GM19438 (cell line): ENCODE measurements at regions not wholly inside any gene's neighbourhood (a gene's known extent, or its start where the extent isn't known, plus 50 kb on each side); places are given as distances from the start of the nearest gene placed in this dataset.

Source experiments
- ATAC-seq: cut with Tn5 transposase; IDR thresholded peaks from one replicate; pipeline ENCODE4 v1.9.1; 2021; ENCODE audit warnings: low read depth; ENCODE audit not compliant: unreplicated experiment

- ATAC-seq = no peak
Observed at GRCh38 chr6:93083337-93084230, 335.8 kb downstream of the EPHA7 start.

DNA sequence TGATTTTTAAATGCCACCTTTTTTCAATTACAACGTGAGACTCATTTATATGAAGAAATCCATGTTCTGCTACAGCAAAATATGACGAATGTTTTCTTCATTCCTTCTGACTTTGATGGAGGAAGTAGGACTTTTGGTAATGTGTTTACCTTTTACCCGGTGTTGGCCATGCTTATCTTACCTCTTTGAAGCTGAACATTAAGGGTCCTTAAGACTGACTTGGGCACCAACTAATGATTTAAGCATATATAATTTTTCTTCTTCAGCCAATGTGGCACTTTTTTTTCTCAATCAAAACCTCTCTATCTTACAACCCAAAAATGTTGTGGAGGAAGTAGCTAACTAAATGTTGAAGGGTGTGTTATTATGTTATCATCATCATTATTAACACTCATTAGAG, 337.5 kb downstream of the EPHA7 start:
- no peak for ATAC-seq

DNA sequence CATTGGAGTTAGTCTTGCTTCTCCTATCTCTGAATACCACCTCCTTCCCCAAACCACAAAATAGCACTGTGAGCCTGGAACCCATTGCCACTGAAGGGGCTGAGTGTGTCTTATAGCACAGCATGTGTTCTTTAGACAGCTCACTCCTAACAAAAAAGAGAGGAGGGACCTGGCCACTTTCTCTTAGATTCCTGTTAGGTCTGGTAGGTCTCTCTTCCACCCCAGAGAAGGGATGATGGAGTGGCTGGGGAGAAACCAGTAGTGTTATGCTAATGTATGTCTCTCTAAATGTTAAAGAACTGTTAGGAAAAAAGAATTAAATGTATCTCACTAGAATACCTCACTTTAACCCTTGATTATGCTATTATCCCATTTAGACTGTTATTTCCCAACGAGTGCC, 340.3 kb downstream of the EPHA7 start:
- no peak for ATAC-seq

DNA sequence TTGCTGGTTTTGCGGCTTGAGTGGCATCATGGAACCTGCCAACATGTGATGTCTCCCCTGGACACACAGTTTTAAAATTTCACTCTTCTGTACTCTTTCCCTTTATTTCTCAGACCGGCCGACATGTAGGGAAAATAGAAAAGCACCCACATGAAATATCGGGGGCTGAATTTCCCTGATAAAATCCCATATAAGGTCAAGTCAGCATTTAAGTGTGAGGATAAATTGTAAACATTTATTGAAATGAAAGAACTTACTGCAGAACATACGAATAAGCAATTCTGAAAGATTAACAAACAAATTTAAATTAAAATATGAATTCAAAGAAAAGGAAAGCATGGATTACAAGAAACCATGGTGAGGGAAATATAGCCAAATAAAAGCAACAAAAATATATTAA, 345.5 kb downstream of the EPHA7 start:
- ATAC-seq = no peak

DNA sequence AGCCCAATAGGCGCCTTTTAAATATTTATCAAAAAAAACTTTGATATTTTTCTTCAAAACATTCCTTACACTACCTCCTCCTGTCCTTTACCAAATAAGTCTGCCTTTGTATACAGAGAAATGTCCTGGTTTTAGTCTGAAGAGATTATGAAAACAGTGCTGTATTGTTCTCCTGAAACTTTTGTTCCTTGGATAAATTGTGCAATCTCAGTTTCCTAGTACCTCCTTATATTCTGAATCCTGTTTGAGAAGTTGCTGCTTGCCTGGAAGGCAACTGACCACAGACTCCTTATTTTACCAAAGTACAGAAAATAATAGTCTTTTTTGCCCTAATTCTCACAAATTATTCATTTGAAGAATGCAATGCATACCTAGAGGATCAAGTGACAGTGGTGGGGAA, 349.5 kb downstream of the EPHA7 start:
- no peak for ATAC-seq

GRCh38 chr6:93059911-93060310, 359.4 kb downstream of the EPHA7 start:
- ATAC-seq = no peak

DNA sequence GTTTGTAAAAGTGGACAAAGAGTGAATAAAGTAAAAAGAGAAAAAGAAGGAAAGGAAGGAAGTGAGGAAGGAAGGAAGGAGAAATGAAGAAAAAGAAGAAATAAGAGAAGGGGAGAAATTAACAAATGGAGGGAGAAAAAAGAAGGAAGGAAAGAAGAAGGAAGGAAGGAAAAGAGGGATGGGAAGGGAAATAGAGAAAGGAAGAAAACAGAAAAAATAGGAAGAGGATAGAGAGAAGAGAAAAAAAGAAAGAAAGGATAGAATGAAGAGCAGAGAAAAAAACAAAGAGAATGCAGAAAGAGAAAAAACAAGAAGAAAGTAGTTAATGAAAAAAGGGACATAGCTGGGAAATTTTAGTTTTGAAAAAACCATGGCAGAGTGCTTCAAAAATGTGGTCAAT, 361.8 kb downstream of the EPHA7 start:
- ATAC-seq = no peak

- no peak for ATAC-seq
Observed at GRCh38 chr6:93048381-93048780, 371.0 kb downstream of the EPHA7 start.

DNA sequence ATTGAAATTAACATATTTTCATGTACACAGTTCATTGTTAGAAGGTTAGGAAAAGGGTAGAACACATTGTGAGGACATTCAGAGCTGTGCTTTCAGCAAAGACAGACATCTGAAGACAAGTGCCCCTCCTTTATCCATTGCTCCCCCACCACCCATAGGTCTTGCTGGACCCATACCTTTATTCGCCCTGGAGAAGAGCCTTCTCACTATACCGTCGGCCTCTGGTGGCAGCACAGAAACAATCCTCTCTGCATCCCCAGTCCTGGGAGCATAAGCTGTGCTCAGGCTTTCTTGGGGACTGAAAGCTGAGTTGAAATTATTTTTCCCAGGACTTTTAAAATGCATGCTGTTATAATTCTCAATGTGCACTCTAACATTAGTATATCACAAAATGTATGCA, 372.3 kb downstream of the EPHA7 start:
- ATAC-seq = no peak

- ATAC-seq = no peak
Observed at GRCh38 chr6:93045156-93045555, 374.2 kb downstream of the EPHA7 start.

DNA sequence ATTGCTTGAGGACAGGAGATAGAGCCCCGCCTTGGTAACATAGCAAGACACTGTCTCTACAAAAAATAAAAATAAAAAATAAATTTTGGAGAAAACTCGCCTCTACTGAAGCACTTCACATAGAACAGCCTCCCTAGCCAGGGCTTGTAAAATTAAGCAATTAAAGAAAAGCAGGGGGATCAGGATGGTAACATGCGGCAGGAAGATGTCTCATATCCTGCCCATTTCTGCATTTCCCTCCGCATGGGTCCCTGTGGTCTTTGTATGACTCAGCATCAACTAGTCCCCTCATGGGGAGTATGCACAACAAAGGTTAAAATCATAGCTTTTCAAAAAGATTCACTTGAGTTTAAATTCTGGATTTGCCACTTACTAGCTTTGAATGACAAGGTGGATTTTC, 379.0 kb downstream of the EPHA7 start:
- no peak for ATAC-seq

DNA sequence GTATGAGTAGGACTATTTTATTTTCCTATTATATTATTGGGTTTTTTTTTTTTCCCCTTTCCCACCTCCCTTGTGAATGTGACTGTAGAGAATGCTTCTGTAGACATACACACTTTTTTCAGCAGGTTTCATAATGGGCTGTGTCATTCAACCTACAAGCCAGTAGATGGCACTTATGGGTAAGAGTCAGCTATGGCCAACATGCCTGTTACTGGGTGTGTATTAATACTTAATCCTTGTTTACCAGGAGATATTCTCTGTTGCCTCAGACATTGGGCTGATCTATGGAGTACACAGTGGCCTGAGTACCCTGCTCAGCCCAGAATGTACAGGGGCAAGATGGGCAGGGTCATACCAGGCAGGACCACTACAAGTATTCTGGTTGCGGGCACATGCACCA, 382.5 kb downstream of the EPHA7 start:
- no peak for ATAC-seq

DNA sequence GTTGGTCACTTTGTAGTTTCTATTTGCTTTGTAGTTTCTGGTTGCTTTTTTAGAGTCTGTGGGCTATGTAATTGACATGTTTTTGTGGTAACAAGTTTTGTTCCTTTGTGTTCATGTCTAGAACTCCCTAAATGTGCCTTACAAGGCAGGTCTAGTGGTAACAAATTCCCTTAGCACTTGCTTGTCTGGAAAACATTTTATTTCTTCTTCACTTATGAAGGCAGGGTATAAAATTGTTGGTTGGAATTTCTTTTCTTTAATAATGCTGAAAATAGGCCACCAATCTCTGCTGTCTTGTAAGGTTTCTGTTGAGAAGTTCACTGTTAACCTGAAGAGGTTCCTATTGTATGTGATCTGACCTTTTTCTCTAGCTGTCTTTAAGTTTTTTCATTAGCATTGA, 383.6 kb downstream of the EPHA7 start:
- no peak for ATAC-seq

DNA sequence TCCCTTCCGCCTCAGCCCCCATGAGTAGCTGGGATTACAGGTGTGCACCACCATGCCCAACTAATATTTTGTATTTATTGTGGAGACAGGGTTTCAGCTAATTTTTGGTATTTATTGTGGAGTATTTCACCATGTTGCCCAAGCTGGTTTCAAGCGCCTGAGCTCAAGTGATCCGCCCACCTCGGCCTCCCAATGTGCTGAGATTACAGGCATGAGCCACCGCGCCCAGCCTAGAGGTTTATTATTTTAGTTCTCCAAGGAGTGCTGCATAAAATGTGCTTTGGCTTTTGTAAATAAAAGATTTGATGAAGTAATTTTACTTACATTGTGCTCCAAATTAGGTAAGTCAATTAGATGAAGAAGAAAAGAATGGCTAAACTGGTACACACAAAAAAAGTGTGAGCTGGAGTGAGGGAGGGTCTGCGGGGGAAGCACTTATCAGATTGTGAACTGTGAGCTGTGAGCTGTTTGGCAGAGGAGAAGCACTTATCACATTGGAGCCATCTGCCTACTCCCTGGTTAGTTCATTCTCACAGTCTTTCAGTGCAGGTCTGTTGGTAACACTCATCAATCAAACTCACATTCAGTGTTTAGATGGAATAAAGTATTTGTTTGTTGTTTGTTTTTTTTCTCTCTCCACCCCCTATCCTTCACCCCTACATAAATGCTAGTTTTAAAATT, 398.0 kb downstream of the EPHA7 start:
- no peak for ATAC-seq

DNA sequence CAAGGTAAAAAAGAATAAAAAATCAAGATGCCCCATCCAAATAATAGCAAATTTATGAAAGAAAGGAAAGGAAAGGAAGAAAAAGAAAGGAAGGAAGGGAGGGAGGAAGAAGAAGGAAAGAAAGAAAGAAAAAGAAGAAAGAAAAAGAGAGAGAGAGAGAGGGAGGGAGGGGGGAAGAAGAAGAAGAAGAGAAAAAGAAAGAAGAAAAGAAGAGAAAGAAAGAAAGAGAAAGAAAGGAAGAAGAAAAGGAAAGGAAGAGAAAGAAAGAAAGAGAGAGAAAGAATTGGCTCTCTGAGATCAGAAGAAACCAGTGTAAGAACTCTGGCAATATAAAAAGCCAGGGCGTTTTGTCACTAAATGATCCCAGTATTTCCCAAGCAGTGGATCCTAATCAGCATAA, 401.7 kb downstream of the EPHA7 start:
- no peak for ATAC-seq

- no peak for ATAC-seq
Observed at GRCh38 chr6:93017213-93017612, 402.1 kb downstream of the EPHA7 start.

DNA sequence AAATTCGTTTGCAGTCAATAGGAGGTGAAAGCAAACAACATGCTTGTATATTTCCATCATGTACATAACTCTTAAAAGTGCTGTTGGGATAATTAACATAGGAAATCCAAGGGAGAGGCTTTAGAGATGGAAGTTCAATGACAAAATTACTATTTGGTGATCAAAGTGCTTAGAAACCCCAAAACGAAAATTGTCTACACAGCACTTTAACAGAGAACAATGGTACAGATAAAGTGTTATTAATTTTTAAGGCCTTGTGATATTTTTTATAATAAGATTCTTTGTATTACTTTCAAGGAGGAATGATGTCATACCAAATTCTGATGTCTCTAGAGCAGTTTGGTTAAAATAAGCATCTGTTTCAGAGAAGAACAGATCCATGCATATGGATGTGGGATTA, 406.3 kb downstream of the EPHA7 start:
- ATAC-seq = no peak

DNA sequence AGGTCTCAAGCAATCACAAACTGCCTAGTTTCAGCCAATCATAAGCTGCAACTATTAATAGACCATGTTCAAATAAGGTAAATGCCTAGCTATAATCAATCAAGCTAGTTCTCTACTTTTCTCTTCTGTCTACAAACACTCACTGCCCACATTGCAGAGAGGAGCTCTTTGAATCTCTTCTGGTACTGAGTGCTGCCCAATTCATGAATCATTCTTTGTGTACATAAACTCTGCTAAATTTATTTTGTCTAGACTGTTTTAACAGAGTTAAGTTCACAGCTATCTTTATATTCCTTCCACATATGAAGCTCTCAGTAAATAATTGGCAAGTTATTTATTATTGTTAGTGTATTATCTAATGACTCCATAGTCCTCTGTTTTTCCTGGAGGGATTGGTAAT, 411.0 kb downstream of the EPHA7 start:
- no peak for ATAC-seq

GRCh38 chr6:92989656-92990055, 429.7 kb downstream of the EPHA7 start:
- ATAC-seq = no peak

DNA sequence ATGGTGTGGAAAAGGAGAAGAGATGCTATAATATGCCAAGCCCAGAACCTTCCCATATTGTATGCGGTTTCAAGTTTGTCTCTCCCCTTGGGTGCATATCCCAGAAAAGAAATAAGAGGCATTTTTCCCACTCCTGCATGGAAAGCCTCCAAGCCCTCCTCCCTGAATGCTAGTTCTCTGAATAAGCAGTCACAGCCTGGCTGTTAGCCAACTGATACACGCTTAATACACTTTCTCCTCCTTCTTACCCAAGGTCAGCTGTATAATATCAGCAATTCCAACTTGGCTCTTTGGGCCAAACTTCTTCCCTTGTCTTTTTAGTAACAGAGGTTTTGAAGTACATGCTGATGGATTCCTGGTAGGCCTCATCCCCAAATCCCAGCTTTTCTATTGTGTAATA, 440.1 kb downstream of the EPHA7 start:
- no peak for ATAC-seq

DNA sequence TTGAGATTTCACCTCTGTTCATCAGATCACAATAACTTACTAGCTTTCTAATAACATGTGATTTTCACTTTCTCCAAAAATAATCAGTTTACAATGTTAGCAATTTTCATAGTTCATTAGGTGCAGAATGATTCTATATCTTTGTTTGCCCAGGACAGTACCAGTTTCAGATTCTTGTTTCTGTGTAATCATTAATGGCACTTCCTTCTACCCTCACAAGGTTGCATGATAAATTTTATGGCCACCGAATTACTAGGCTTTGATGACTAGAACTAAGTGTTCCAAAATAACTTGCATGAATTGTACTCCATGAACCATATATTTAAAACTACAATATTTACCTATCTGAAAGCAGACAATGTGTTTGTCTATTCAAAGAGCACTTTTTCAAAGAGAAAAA, 442.3 kb downstream of the EPHA7 start:
- ATAC-seq = no peak

- ATAC-seq = no peak
Observed at GRCh38 chr6:92967362-92967761, 452.0 kb downstream of the EPHA7 start.
